Stomach (tissue), 4 donors: ENCODE measurements at regions not wholly inside any gene's neighbourhood (a gene's known extent, or its start where the extent isn't known, plus 50 kb on each side); places are given as distances from the start of the nearest gene placed in this dataset.

Experiments
- CTCF ChIP-seq, 7 experiments: fragments of 450-650 bp in 4 of 7; fragments of 200-600 bp in 3 of 7; sonication (generic) in 3 of 7; IDR thresholded peaks; one replicate each; pipeline ENCODE4 v1.5.1; 2016 to 2019; ENCODE audit warnings: antibody characterized with exemption in 7 of 7, control low read depth in 2 of 7, mild to moderate bottlenecking in 1 of 7
- EP300 ChIP-seq: sonication (generic); formaldehyde crosslinking; IDR thresholded peaks from one replicate; pipeline ENCODE4 v1.6.1; 2017; ENCODE audit warnings: antibody characterized with exemption
- POLR2A ChIP-seq, 4 donors: fragments of 450-650 bp; IDR thresholded peaks; one replicate each; pipeline ENCODE4 v1.6.1; 2016; ENCODE audit warnings: antibody characterized with exemption in 4 of 4, control low read depth in 2 of 4, mild to moderate bottlenecking in 1 of 4, moderate library complexity in 1 of 4
- POLR2AphosphoS5 ChIP-seq, 3 donors: sonication (generic); formaldehyde crosslinking; IDR thresholded peaks; one replicate each; pipeline ENCODE4 v1.6.1; 2016; ENCODE audit warnings: antibody characterized with exemption in 3 of 3

GRCh38 chr3:104956620-104957345 lies 409.9 kb upstream of the ALCAM start:
- TF ChIP-seq CTCF (IDR thresholded peaks at IDR 0.05) (no peak), EP300 (no peak), POLR2AphosphoS5 (IDR thresholded peaks at IDR 0.05) (no peak), POLR2A (IDR thresholded peaks at IDR 0.05) (no peak)
